Gastrocnemius medialis (tissue), 4 donors: ENCODE measurements at regions not wholly inside any gene's neighbourhood (a gene's known extent, or its start where the extent isn't known, plus 50 kb on each side); places are given as distances from the start of the nearest gene placed in this dataset.

Experiments
- POLR2A ChIP-seq, 2 donors: fragments of 450-650 bp; IDR thresholded peaks; one replicate each; pipeline ENCODE4 v1.6.1; 2017; ENCODE audit warnings: antibody characterized with exemption in 2 of 2, mild to moderate bottlenecking in 2 of 2, moderate library complexity in 2 of 2
- TF ChIP-seq, protein P1 (sequence below), 5 experiments: fragments of 450-650 bp in 3 of 5; fragments of 200-600 bp in 2 of 5; sonication (generic) in 2 of 5; IDR thresholded peaks in 4 of 5; conservative IDR thresholded peaks in 1 of 5; 1 replicate in 4 of 5; 2 replicates in 1 of 5; pipeline ENCODE4 v1.5.1; 2016 to 2019; ENCODE audit warnings: antibody characterized with exemption in 5 of 5, mild to moderate bottlenecking in 3 of 5, moderate library complexity in 3 of 5

DNA sequence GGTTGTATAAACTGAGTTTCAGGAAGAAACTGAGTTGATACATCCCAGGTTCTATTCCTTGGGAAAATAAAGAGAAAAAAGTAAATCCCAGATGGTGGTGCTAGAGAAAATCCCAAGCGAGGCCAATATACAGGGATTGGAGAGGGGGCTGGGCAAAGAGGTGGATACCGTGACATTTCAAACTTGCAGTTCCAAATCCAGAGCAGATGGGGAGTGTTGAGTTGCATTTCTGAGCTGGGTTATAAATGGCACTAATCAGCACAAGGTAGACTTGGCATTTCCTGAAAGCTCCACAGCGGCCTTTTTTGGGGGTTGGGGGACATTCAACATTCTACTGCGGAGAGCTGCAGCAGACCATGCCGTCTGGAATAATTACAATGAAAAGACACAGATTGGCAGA is 224.4 kb downstream of the NXNL2 start:
- no peak for TF ChIP-seq POLR2A (IDR thresholded peaks at IDR 0.05)
- TF ChIP-seq, protein P1, sequence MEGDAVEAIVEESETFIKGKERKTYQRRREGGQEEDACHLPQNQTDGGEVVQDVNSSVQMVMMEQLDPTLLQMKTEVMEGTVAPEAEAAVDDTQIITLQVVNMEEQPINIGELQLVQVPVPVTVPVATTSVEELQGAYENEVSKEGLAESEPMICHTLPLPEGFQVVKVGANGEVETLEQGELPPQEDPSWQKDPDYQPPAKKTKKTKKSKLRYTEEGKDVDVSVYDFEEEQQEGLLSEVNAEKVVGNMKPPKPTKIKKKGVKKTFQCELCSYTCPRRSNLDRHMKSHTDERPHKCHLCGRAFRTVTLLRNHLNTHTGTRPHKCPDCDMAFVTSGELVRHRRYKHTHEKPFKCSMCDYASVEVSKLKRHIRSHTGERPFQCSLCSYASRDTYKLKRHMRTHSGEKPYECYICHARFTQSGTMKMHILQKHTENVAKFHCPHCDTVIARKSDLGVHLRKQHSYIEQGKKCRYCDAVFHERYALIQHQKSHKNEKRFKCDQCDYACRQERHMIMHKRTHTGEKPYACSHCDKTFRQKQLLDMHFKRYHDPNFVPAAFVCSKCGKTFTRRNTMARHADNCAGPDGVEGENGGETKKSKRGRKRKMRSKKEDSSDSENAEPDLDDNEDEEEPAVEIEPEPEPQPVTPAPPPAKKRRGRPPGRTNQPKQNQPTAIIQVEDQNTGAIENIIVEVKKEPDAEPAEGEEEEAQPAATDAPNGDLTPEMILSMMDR (IDR thresholded peaks at IDR 0.05 in 4 of 5, conservative IDR thresholded peaks at IDR 0.05 in 1 of 5), result no peak
